ENCODE measurements at regions not wholly inside any gene's neighbourhood (a gene's known extent, or its start where the extent isn't known, plus 50 kb on each side); places are given as distances from the start of the nearest gene placed in this dataset.
"Not testable (repeated sequence)": the region's sequence is repeated elsewhere in the genome, so short reads cannot be mapped to it uniquely, and the experiment has no call there.

DNA sequence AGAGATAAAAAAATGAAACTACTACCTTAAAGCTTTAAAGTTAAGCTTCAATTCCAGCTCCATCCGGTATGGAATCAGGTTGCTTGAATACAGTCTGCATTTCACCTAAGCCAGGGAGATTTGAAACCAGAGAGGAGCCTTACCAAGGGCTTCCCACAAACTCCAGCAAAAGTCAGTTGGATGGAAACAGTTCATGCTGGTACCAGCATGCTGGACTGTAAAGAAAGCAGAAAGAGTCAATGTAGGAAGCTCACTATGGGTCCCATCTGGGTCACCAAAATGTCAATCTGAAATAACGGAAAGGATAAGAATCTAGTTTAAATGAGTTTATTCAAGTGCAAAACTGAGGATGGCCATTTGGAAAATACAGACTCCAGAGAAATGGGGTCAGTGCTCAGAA, 65.3 kb downstream of the CDO1 start:
- Histone ChIP-seq H3K27ac (ENCODE audit: low read depth, low read length, severe bottlenecking) (no peak overlapping the region), H3K4me1 (ENCODE audit: control insufficient read depth, insufficient read depth, low read length, poor library complexity, severe bottlenecking) (no peaks in the 10 kb centered on the region), H3K4me3 (ENCODE audit: extremely low read depth, insufficient read depth, low read length, poor library complexity, severe bottlenecking) (no peak overlapping the region), H3K36me3 (ENCODE audit: control insufficient read depth, insufficient read depth, low read length) (no peaks in the 10 kb centered on the region), H3K9me3 (ENCODE audit: control insufficient read depth, low read length) (no peaks in the 10 kb centered on the region)
- 56 to 85% methylated on average over 1 of the region's 2 CpGs for WGBS, 2 experiments (ENCODE audit: insufficient coverage in 2 of 2)

DNA sequence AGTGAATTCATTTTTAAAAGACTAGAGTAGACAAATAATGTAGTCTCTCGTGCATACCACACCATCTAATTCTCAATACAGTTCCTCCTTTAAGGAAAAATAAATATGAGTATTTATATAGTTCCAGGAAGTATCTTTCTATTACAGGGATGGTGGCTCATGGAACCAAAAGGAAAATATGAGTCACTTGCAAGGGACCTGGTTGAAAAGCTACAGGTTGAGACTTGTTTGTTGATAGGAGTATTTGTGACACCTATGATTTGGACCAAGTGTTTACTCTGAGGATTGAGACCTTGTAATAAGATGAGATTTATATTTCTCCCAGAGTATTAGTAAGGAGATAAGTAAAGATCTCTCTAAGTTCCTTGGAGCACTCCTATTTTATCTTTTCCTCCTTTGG, 67.4 kb downstream of the CDO1 start:
- H3K27ac ChIP-seq (ENCODE audit: low read depth, low read length, severe bottlenecking) = no peak overlapping the region
- no peak overlapping the region for H3K4me3 ChIP-seq (ENCODE audit: extremely low read depth, insufficient read depth, low read length, poor library complexity, severe bottlenecking)
- H3K36me3 ChIP-seq (ENCODE audit: control insufficient read depth, insufficient read depth, low read length) = no peaks in the 10 kb centered on the region
- H3K4me1 ChIP-seq (ENCODE audit: control insufficient read depth, insufficient read depth, low read length, poor library complexity, severe bottlenecking) = no peaks in the 10 kb centered on the region
- peaks cover 2% of the 10 kb centered on the region for H3K9me3 ChIP-seq (ENCODE audit: control insufficient read depth, low read length)
- WGBS, 2 experiments (ENCODE audit: insufficient coverage in 2 of 2) = no CpG with 5 or more reads among the region's 1 CpG

DNA sequence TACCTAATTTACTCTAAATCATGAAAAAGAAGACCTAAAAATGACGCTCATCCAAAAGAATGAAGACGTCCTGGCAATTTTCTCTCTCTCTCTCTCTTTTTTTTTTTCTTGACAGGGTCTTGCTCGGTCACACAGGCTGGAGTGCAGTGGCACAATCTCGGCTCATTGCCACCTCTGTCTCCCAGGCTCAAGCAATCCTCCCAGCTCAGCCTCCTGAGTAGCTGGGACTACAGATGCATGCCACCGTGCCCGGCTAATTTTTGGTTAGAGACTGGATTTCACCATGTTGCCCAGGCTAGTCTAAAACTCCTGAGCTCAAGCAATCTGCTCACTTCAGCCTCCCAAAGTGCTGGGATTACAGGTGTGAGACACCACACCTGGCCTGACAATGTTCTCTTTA, 77.2 kb downstream of the CDO1 start:
- not testable (repeated sequence) for H3K9me3 ChIP-seq (ENCODE audit: control insufficient read depth, low read length); H3K27ac ChIP-seq (ENCODE audit: low read depth, low read length, severe bottlenecking); H3K4me1 ChIP-seq (ENCODE audit: control insufficient read depth, insufficient read depth, low read length, poor library complexity, severe bottlenecking); H3K4me3 ChIP-seq (ENCODE audit: extremely low read depth, insufficient read depth, low read length, poor library complexity, severe bottlenecking); H3K36me3 ChIP-seq (ENCODE audit: control insufficient read depth, insufficient read depth, low read length)
- WGBS, 2 experiments (ENCODE audit: insufficient coverage in 2 of 2) = 76 to 79% methylated on average over 5 to 6 of the region's 6 CpGs

DNA sequence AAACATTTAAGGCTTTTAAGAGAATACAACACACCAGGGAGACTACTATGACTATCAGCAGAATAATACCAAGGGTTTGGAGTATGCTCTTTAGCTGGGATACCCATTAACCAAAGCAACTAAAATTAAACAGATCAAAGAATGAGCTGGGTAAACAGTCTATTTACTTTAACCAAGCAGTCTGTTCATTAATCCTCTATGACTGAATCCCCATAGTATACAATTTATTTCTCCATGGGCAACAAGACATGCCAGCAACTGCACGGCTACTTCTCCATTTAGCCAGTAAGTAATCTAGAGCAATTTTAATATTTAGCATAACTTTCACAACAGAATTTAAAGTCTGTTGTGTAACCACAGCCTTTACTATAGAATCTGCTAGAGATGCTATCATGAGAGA, 77.6 kb downstream of the CDO1 start:
- H3K4me3 ChIP-seq (ENCODE audit: extremely low read depth, insufficient read depth, low read length, poor library complexity, severe bottlenecking) = no peak overlapping the region
- WGBS, 2 experiments (ENCODE audit: insufficient coverage in 2 of 2) = no CpG with 5 or more reads among the region's 1 CpG
- H3K4me1 ChIP-seq (ENCODE audit: control insufficient read depth, insufficient read depth, low read length, poor library complexity, severe bottlenecking) = no peaks in the 10 kb centered on the region
- no peaks in the 10 kb centered on the region for H3K9me3 ChIP-seq (ENCODE audit: control insufficient read depth, low read length)
- no peaks in the 10 kb centered on the region for H3K36me3 ChIP-seq (ENCODE audit: control insufficient read depth, insufficient read depth, low read length)
- H3K27ac ChIP-seq (ENCODE audit: low read depth, low read length, severe bottlenecking) = no peak overlapping the region

DNA sequence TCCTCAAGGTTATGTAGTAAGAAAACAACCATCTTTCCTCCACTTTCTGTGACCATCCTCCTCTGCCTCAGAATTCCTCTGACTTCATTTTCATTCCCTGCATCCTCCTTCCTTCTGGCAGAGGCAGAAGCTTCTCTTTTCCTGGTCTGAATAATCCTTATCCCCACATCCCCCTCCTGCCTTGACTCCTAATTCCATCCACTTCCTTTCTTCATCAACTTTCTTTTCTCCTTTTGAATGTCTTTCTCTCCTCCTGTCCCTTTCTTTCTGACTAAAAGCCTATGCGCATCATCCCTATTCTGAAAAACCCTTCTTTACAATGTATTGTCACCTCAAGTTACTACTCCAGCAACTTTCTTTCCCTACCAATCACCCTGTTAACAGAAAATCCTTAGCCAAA, 79.0 kb downstream of the CDO1 start:
- no peaks in the 10 kb centered on the region for H3K4me1 ChIP-seq (ENCODE audit: control insufficient read depth, insufficient read depth, low read length, poor library complexity, severe bottlenecking)
- H3K4me3 ChIP-seq (ENCODE audit: extremely low read depth, insufficient read depth, low read length, poor library complexity, severe bottlenecking) = no peak overlapping the region
- 90 to 91% methylated on average over 1 of the region's 1 CpG for WGBS, 2 experiments (ENCODE audit: insufficient coverage in 2 of 2)
- no peaks in the 10 kb centered on the region for H3K9me3 ChIP-seq (ENCODE audit: control insufficient read depth, low read length)
- H3K27ac ChIP-seq (ENCODE audit: low read depth, low read length, severe bottlenecking) = no peak overlapping the region
- no peaks in the 10 kb centered on the region for H3K36me3 ChIP-seq (ENCODE audit: control insufficient read depth, insufficient read depth, low read length)

DNA sequence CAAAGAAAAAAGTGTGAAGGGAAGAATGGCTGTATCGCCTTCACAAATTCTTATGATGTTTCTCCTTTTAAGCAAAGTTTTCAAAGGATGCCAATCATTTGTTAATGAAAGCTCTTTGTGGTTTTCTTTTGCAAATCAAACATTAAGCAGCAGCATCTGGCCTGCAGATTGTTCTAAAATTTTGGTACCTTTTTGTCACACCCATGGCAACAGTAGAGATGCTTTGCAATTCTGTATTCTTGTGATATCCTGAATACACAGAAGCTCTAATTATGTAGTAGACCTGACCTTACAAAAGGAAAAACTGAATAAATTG, 79.8 kb downstream of the CDO1 start:
- Histone ChIP-seq H3K4me1 (ENCODE audit: control insufficient read depth, insufficient read depth, low read length, poor library complexity, severe bottlenecking) (no peaks in the 10 kb centered on the region), H3K27ac (ENCODE audit: low read depth, low read length, severe bottlenecking) (no peak overlapping the region), H3K9me3 (ENCODE audit: control insufficient read depth, low read length) (no peaks in the 10 kb centered on the region), H3K36me3 (ENCODE audit: control insufficient read depth, insufficient read depth, low read length) (no peaks in the 10 kb centered on the region), H3K4me3 (ENCODE audit: extremely low read depth, insufficient read depth, low read length, poor library complexity, severe bottlenecking) (no peak overlapping the region)
- 0 to 38% methylated on average over 1 of the region's 1 CpG for WGBS, 2 experiments (ENCODE audit: insufficient coverage in 2 of 2)

DNA sequence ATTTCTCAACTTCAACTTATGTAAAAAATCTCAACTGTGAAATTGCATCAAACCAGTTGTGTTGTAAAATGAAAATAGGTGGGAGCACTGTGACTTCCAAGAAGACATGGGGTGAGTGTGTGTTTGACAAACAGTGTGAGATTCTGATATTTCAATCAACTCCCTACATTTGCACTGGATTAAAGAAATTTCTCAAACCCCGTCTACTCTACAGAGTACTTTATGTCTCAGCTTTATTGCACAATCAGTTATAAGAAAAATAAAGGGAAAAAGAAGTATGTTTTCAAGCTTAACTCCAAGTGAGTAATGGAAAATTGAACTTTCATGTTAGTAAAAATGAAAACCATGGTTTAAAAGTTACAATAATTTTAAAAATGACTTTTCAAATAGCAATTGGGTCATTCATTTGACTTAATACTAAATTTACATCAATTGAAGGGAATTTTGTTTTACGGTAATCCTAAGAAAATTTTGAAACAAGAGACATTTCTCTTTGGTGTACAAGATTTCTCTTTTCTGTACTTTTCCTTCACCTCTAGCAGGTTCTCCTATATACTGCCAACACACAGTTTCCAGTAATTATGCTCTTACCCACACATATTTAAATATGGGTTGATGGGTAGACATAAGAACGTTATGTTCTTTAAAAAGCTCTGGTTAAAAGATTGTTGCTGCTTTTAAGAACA, 80.3 kb downstream of the CDO1 start:
- H3K4me1 ChIP-seq (ENCODE audit: control insufficient read depth, insufficient read depth, low read length, poor library complexity, severe bottlenecking) = no peaks in the 10 kb centered on the region
- H3K4me3 ChIP-seq (ENCODE audit: extremely low read depth, insufficient read depth, low read length, poor library complexity, severe bottlenecking) = no peak overlapping the region
- no CpG with 5 or more reads among the region's 3 CpGs for WGBS, 2 experiments (ENCODE audit: insufficient coverage in 2 of 2)
- H3K27ac ChIP-seq (ENCODE audit: low read depth, low read length, severe bottlenecking) = no peak overlapping the region
- no peaks in the 10 kb centered on the region for H3K36me3 ChIP-seq (ENCODE audit: control insufficient read depth, insufficient read depth, low read length)
- H3K9me3 ChIP-seq (ENCODE audit: control insufficient read depth, low read length) = no peaks in the 10 kb centered on the region

DNA sequence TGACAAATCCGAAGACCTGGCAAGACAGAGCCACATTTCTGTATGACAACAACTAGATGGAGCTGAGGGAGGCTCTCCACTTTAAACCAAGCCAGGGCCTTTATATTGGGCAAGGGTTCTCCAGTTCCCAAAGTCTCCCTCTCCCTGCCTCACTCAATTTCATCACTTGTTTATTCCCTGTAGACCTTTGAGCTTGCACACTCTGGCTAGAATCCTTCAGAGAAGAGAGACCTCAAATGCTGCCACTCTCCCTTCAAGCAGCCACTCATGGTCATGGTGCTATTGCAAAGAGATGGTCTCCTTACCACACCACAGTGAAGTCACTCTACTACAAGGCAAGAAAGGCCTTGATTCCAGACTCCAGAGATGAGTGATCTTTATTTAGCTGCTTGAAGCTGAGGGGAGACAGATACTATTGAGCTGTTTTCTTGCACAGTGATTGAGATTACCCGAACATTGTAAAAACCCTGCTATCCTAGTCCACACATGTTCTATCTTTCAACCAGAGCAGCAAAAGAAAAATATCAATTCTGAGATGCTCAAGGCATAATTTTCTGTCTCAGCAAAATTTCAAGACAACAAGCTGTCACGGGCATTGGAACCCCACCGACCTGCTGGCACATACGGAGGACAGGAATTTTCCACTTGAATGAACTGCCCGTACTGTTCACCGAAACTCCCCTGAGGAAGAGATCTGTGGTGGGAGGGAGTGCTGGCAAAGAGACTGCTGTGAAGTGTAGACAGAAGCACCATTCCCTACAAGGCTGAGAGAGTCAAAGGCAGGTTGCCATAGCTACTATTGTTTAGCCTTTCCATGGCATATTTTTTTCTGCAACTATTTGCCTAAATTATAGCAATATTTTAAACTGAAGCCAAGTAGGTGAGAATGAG, 81.1 kb downstream of the CDO1 start:
- Histone ChIP-seq H3K9me3 (ENCODE audit: control insufficient read depth, low read length) (no peaks in the 10 kb centered on the region), H3K27ac (ENCODE audit: low read depth, low read length, severe bottlenecking) (peak overlapping the region; percentile 11), H3K4me3 (ENCODE audit: extremely low read depth, insufficient read depth, low read length, poor library complexity, severe bottlenecking) (no peak overlapping the region), H3K36me3 (ENCODE audit: control insufficient read depth, insufficient read depth, low read length) (no peaks in the 10 kb centered on the region), H3K4me1 (ENCODE audit: control insufficient read depth, insufficient read depth, low read length, poor library complexity, severe bottlenecking) (no peaks in the 10 kb centered on the region)
- 41 to 65% methylated on average over 5 to 6 of the region's 7 CpGs for WGBS, 2 experiments (ENCODE audit: insufficient coverage in 2 of 2)

DNA sequence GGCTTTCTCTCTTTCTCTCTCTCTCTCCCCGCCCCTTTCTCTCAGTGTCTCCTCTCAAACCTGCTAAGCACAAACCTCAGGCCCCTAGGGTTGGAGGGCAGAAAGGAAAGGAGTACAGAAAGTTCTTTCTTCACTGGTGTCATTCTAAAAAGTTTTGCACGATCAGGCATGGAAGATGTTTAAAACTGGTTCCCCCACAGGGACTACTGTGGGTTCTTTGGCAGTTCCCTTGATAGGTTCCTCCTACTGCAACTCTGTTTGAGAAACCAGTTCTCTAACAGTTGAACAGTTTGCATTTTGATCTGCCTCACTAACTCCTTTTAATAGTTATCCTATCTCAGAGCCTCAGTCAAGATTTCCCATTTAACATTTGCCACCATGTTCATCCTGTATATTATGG, 82.9 kb downstream of the CDO1 start:
- Histone ChIP-seq H3K9me3 (ENCODE audit: control insufficient read depth, low read length) (no peaks in the 10 kb centered on the region), H3K4me1 (ENCODE audit: control insufficient read depth, insufficient read depth, low read length, poor library complexity, severe bottlenecking) (no peaks in the 10 kb centered on the region), H3K36me3 (ENCODE audit: control insufficient read depth, insufficient read depth, low read length) (no peaks in the 10 kb centered on the region), H3K27ac (ENCODE audit: low read depth, low read length, severe bottlenecking) (no peak overlapping the region), H3K4me3 (ENCODE audit: extremely low read depth, insufficient read depth, low read length, poor library complexity, severe bottlenecking) (no peak overlapping the region)
- 83 to 100% methylated on average over 1 of the region's 2 CpGs for WGBS, 2 experiments (ENCODE audit: insufficient coverage in 2 of 2)

DNA sequence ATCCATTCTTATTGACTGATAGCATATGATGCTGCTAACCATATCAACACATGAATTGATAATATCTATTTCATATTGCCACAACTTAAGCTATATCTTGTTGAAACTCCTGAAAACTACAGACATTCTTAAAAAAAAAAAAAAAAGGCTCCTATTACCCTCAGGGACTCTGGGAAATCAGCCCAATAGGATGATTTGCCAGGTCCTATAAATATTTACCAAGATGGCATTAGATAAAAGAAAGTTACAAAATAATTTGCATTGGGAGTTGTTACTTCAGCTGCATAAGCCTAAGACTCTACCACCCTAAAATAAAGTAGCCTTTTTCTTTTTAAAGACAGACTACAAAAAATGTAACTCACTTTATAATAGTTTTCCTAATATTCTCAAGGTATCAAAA, 84.4 kb downstream of the CDO1 start:
- no peaks in the 10 kb centered on the region for H3K4me1 ChIP-seq (ENCODE audit: control insufficient read depth, insufficient read depth, low read length, poor library complexity, severe bottlenecking)
- H3K4me3 ChIP-seq (ENCODE audit: extremely low read depth, insufficient read depth, low read length, poor library complexity, severe bottlenecking) = no peak overlapping the region
- H3K36me3 ChIP-seq (ENCODE audit: control insufficient read depth, insufficient read depth, low read length) = no peaks in the 10 kb centered on the region
- no peak overlapping the region for H3K27ac ChIP-seq (ENCODE audit: low read depth, low read length, severe bottlenecking)
- no peaks in the 10 kb centered on the region for H3K9me3 ChIP-seq (ENCODE audit: control insufficient read depth, low read length)

DNA sequence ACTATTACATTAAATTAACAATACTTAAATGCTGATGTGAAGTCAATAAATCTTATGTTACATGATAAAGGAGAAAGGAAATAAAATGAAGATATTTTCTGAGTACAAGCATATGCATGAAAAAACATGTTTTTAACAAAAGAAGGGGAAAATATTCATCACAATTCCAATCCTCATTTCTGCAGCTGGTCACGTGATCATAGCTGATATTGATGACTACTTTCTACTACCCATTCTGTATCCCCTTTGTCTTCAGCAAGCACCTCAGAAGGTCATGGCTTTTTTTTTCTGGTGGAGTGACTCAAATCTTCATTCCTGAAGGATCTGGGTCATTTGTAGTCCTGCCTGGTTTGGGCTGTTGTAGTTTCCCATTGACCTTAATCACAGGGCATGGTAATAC, 90.9 kb downstream of the CDO1 start:
- Histone ChIP-seq H3K36me3 (ENCODE audit: control insufficient read depth, insufficient read depth, low read length) (no peaks in the 10 kb centered on the region), H3K4me1 (ENCODE audit: control insufficient read depth, insufficient read depth, low read length, poor library complexity, severe bottlenecking) (peaks cover 12% of the 10 kb centered on the region), H3K4me3 (ENCODE audit: extremely low read depth, insufficient read depth, low read length, poor library complexity, severe bottlenecking) (no peak overlapping the region), H3K27ac (ENCODE audit: low read depth, low read length, severe bottlenecking) (no peak overlapping the region), H3K9me3 (ENCODE audit: control insufficient read depth, low read length) (no peaks in the 10 kb centered on the region)
- WGBS, 2 experiments (ENCODE audit: insufficient coverage in 2 of 2) = 88 to 100% methylated on average over 1 of the region's 1 CpG
